ENCODE measurements at regions not wholly inside any gene's neighbourhood (a gene's known extent, or its start where the extent isn't known, plus 50 kb on each side); places are given as distances from the start of the nearest gene placed in this dataset.

GRCh38 chrY:7457286-7458015 is 545.9 kb upstream of the AMELY start:
- no peak for TF ChIP-seq CTCF (IDR thresholded peaks at IDR 0.05)
- no peak for TF ChIP-seq POLR2A (IDR thresholded peaks at IDR 0.05)
